GM12864 (cell line): ENCODE measurements at regions not wholly inside any gene's neighbourhood (a gene's known extent, or its start where the extent isn't known, plus 50 kb on each side); places are given as distances from the start of the nearest gene placed in this dataset.
"Not testable (repeated sequence)": the region's sequence is repeated elsewhere in the genome, so short reads cannot be mapped to it uniquely, and the experiment has no call there.

ENCODE experiments used
- DNase-seq: peaks from one replicate; pipeline ENCODE4 v3.0.0-alpha.2; 2011; ENCODE audit warnings: low read depth
- H3K4me3 ChIP-seq: 2 replicates; pipeline ENCODE4 v1.5.1; 2011; ENCODE audit warnings: mild to moderate bottlenecking, low read depth, low read length, control low read depth

DNA sequence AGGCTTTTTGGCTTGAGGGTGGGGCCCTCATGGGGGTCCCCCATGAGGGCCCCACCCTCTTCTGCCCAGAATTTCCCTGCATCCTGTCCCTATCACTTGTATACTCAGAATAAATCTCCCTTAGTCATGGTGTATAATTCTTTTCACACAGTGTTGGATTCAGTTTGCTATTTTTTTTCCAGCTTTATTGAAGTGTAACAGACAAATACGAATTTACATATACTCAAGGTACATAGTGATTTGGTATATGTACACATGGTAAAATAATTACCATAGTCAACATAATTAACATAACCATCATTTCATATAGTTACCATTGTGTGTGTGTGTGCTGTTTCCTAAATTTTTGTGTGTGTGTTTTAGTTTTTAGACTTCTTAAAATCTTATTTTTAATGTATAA, 289.4 kb downstream of the CNTNAP3B start:
- DNase-seq, H3K4me3 ChIP-seq: not testable (repeated sequence)

DNA sequence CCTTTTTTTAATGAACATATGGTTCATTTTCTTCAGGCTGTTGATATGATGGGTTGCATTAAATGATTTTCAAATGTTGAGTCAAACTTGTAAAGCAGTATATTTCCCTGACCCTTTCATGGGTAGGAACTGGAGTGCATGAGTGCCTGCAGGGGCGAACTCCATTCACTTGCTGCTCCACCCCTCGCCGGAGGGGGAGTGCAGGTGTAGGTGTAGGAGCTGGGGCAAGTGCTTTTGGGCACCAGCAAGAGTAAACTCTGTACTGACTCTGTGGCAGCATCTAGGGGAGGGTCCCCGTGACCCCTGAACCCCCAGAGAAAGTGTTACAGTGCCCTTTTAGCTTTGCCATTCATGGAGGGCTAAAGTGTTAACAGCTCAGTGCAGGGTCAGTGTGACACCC, 290.3 kb downstream of the CNTNAP3B start:
- H3K4me3 ChIP-seq, DNase-seq: not testable (repeated sequence)

DNA sequence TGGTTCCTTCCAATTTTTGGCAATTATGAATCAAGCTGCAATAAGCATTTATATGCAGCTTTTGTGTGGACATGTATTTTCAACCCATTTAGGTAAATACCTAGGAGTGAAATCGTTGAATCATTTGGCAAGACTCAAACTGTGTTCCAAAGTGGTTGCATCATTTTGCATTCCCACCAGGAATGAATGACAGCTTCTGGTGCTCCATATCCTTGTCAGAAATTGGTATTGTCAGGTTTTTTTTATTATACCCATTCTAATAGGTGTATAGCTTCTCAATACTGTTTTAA, 290.7 kb downstream of the CNTNAP3B start:
- DNase-seq, H3K4me3 ChIP-seq: not testable (repeated sequence)

DNA sequence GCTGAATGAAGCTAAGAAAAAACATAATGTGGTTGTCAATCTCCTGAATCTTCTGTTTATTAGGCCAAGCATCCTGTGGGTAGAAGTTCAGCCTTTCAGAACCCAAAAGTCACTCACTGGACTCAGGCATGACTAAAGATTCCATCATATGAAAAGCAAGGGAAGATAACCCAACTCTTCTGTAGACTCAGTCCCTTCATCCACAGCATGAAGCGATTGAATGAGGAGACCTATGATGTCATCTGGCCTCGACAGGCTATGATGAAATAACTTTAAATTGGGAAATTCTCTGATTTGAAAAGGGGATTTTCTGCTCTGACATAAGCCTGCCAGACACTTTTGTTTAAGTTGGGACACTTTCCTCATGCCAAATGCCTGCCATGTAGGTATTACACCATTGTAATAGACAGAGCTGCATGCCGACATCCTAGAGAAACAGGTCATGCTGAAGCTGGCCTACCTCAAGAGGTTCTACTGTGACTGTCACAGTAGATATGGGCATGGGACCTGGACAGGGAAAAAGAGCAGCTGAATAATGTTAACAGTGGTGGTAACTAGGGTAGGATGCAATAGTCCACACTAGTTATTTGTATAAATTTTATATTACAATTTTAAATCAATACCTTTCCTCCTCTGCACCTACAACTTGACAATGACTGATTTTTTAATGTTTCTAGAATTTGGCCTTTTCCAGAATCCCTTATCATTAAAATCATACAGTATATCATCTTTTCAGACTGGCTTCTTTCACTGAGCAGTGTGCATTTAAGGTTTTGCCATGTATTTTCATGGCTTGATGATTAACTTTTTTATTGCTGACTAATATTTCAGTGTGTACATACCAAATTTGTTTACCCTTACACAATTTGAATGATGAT, 291.3 kb downstream of the CNTNAP3B start:
- DNase-seq, H3K4me3 ChIP-seq: not testable (repeated sequence)

DNA sequence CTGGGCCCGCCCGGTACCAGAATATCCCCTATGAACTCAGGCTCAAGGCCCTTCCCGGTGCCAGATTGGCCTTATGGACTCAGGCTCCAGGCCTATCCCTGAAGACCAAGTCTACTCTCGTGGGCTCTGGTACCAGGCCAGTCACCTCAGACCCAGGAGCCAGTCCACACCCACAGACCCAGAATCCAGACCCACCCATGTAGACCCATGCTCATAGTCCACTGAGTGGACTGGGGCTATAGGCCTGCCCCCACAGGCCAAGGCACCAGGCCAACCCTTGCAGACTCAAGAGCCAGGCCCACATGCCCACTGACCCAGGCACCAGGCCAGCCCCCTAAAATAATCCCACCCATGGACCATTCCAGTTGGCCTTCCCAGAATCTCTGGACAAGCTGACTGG, 296.1 kb downstream of the CNTNAP3B start:
- not testable (repeated sequence) for H3K4me3 ChIP-seq, DNase-seq

DNA sequence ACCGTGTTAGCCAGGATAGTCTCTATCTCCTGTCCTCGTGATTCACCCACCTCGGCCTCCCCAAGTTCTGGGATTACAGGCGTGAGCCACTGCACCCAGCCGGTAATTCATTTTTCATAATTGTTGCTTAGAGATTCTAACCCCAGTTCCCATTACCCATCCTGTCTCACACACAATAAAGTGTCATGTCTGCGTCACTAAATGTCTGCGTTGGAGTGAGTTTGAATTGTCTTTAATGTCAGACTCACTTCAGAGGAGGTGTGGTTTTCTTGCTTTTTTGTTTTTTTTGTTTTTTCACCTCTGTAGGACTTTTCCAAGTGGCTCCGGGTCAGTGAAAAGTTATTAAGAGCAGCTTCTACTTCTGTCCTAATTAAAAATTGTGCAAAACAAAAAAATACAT, 304.5 kb downstream of the CNTNAP3B start:
- H3K4me3 ChIP-seq, DNase-seq: not testable (repeated sequence)

DNA sequence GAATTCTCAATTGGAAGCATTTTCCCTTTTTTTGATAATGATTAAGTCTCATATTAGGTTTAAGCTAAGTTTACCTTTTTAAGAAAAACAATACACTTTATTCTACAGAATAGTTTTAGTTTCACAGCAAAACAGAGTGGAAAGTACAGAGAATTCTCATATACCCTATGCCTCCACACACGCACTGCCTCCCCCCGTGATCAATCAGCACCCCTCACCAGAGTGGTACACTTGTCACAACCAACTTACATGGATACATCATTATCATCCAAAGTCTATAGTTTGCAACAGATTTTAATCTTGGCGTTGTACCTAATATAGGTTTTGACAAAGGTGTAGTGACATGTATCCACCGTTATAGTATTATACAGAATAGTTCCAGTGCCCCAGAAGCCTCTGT, 326.5 kb downstream of the CNTNAP3B start:
- DNase-seq, H3K4me3 ChIP-seq: not testable (repeated sequence)

DNA sequence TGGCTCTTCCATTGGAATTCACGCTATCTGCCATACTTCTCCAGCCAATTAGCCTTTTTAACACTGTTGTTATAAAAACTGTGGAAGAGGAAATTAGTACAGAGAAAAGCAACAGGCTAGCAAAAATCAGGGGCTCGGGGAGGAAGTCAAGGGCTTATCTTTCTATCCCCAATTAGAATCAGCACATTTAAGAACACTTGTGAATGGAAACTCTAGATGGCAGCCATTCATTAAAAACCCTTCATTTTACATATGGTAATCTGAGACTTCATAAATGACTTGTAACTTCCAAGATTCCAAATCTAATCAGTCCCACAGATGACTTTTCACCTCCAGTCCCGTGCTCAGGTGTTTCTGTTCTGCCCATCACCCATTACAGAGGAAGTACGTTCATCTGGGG, 330.5 kb downstream of the CNTNAP3B start:
- not testable (repeated sequence) for DNase-seq

DNA sequence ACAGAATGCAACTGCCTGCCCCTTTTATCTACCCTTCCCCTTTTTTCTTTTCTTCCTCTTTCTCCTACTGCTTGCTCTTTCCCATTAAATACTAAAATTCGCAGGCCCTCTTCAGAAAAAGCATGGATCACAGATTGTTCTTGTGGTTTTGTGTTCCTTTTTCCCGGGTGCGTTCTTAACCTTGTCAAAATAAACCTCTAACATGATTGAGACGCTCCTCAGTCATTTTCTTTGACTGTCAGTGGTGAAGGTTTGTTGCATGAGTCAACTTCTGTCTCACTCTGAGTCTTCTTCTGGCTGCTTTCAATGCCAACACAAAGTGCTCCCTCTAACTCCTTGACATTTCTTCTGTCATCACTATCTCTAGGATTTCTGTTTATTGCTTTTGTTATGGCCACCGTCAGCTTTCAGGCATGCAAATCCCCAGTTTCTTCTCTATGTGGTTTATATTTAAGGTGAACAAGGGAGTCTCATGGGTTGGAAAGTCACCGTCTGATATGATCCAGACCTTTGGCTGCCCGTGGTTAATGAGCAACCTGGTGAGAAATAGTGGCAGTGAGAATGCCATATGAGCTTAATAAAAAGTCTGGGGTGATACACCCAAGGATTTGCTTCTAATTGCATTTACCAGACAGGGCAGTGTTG, 338.4 kb downstream of the CNTNAP3B start:
- not testable (repeated sequence) for DNase-seq, H3K4me3 ChIP-seq

More for the DNA sequence above, 330.5 kb downstream of the CNTNAP3B start:
- H3K4me3 ChIP-seq, result not testable (repeated sequence)

DNA sequence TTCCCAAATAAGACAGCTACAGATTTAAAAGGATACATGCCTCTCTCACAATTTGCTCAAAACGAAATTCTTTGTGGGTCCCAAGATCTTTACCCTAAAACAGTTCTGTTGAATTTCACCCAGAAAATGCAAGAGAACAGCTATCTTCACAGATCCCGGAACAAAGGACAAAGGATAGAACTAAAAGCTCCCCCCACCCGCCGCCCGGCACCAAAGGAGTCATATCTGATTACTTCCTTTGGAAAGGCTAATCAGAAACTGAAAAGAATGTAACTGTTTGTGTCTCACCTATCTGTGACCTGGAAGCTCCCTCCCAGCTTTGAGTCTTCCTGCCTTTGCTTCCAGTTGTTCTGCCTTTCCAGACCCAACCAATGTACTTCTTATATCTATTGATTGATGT, 339.2 kb downstream of the CNTNAP3B start:
- not testable (repeated sequence) for H3K4me3 ChIP-seq, DNase-seq

DNA sequence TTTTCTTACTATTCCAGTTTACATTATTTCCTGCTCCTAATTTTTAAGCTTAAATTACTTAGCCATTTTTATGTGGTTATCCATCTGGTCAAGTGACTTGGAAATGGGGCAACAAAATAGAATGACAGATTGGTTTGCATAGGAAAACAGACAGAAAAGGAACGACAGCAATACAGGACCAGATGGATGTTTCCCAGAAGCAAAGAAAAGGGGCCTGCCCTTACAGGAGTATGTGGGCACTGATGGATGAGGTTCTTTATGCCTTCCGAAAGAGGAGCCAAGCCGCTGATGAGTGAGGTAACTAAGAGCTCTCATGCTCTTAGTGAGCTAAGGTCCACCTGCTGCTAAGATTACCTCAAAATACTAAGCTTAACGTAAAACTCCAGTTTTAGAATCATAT, 339.8 kb downstream of the CNTNAP3B start:
- DNase-seq, H3K4me3 ChIP-seq: not testable (repeated sequence)

DNA sequence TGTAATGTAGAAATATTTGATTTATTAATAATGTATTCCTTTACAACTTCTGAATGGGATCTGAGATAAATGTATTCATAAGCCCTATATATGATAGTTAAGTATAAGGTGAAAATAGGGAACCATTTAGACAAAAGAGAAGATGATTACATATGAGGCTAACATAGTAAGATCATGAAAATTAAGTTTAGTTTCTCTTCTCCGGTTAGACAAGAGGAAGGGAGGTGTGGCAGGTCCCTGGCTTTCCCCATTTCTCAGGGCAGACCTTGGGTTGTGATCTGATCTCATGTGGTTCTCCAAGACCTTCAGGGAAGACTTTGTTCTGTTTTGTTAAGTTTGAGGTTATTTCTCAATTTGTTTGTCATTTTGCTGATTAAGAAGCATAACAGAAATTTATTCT, 341.3 kb downstream of the CNTNAP3B start:
- not testable (repeated sequence) for DNase-seq, H3K4me3 ChIP-seq

DNA sequence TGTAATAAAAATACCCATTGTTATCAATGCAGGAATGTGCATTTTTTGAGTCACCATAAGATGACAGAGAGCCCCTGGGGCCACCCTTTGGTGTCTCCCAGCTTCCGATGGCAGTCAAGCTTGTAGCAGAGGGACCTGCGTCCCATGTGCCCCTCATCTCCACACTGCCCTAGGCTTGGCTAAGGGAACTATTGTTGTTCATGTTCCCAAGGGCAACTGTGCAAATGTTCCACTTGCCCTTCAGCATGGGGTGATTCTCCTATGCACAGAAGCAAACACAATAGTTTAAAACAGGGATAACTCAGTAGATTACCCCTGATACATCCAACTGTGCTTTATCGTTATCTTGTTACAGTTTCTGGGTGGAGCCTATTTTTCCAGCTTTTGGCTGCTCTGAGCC, 342.0 kb downstream of the CNTNAP3B start:
- DNase-seq, H3K4me3 ChIP-seq: not testable (repeated sequence)

DNA sequence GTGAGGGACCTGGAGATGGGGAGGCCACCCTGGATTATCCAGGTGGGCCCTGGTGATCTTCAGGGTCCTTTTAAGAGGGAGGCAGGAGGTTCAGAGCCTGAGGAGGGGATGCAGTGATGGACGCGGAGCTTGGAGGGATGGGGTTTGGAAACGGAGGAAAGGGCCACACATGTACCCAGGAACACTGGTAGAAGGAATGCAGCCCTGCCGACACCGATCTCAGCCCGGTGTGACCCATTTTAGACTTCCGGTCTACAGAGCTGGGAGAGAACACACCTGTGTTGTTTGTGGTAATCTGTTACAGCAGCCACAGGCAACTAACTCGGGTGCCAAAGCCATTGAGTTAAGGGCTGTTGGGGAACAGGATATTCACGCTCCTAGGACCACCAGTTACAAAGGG, 345.2 kb downstream of the CNTNAP3B start:
- DNase-seq, result not testable (repeated sequence)

DNA sequence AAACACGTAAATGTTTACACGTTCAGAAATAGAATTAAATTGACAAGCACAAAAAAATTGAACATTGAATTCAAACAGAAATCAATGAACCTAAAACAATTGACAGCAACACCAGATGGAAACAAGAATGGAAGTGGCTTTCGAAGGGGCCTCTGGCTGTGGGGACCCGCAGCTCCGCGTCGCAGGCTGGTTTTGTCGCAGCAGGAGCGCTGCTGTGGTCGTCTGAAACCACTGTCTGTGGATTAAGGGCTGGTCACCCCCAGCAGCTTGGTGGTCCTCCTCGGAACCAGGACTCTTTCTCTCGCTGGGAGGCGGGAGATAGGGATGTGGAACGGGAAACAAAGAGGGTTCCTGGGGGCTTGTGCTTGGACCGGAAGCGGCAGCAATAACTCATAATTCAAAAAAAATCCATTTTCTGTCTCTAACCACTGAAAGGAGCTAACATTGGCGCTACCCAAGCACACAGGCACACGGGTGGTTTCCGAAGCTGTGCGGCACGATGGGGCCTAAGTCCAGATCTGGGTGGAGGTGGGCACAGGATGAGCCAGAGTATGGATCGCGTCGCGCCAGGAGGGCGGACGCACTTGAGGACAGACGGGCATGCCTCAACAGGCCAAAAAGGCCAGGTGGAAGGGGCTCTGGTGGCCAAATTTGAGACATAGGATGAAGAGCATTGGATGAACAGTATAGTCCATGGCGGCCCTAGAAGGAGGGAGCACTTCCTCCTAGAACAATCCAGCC, 346.0 kb downstream of the CNTNAP3B start:
- H3K4me3 ChIP-seq, DNase-seq: not testable (repeated sequence)

More for the DNA sequence above, 345.2 kb downstream of the CNTNAP3B start:
- H3K4me3 ChIP-seq, result not testable (repeated sequence)

DNA sequence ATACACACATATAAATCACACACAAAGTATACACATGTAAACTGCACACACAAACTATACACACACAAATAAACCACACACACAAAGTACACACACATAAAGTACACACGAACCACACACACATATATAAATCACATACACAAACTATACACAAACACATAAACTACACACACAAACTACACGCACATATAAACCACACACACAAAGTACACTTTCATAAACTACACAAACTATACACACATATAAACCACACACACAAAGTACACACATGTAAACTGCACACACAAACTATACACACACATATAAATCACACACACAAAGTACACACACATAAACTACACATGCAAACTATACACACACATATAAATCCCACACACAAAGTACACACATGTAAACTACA, 347.3 kb downstream of the CNTNAP3B start:
- H3K4me3 ChIP-seq, DNase-seq: not testable (repeated sequence)

DNA sequence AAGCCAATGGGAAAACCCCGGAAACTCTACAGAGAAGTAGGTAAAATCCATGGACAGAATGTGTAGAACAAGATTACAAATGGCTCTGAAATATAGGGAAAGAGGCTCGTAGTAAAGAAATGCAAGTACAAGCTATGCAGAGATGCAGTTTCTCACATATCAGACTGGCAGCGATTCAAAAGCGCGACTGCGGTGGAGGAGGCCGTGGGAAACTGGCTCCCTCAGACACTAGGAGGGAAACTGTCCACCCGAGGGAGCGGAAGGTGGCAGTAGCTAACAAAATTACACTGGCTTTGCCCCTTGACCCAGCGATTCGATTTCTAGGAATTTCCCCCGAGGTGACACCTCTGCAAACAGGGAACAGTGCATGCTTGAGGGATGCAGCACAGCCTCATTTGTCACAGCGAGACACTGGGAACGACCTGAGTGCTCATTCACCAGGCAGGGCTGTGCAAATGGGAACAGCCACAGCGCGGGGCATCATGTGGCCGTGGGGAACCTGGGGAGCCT, 349.3 kb downstream of the CNTNAP3B start:
- H3K4me3 ChIP-seq, DNase-seq: not testable (repeated sequence)

DNA sequence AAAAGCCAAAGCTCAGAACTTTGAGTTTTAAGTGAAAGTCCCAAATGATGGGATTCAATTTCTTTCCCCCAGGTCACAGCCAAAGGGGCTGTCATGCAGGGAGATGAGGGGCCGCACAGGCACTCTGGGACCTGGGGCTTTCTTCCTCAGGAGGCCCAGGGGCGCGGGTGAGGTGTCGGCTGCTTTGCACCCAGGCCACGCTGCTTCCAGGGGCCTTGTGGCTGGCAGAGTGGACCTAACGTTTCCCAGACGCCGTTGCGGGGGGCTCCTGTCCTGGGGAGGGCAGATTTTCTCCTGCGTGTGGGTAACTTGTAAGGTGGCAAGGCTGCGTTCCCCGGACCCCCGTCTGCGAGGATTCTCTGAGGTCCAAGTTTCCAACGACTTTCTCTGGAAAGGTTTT, 350.0 kb downstream of the CNTNAP3B start:
- H3K4me3 ChIP-seq, DNase-seq: not testable (repeated sequence)

DNA sequence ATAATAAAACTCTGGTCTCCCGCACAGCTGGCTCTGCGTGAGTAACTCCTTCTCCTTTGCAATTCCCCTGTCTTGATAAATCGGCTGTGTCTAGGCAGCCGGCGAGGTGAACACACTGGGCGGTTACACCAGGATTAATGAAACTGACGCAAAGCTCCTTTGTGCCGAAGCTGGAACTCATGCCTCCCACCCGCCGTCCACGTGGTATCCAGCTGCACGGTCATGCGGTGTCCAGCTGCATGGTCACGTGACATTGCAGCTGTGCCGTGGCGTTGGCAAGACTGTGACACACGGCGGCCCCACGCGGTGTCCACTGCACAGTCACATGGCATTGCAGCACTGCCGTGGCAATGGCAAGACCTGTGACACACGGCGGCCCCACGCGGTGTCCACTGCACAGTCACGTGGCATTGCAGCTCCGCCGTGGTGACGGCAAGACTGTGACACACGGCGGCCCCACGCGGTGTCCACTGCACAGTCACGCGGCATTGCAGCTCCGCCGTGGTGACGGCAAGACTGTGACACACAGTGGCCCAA, 350.6 kb downstream of the CNTNAP3B start:
- not testable (repeated sequence) for H3K4me3 ChIP-seq, DNase-seq
